ENCODE measurements at regions not wholly inside any gene's neighbourhood (a gene's known extent, or its start where the extent isn't known, plus 50 kb on each side); places are given as distances from the start of the nearest gene placed in this dataset.
A peak's percentile ranks its signal among the peaks of the same experiment; 100 is the strongest.

DNA sequence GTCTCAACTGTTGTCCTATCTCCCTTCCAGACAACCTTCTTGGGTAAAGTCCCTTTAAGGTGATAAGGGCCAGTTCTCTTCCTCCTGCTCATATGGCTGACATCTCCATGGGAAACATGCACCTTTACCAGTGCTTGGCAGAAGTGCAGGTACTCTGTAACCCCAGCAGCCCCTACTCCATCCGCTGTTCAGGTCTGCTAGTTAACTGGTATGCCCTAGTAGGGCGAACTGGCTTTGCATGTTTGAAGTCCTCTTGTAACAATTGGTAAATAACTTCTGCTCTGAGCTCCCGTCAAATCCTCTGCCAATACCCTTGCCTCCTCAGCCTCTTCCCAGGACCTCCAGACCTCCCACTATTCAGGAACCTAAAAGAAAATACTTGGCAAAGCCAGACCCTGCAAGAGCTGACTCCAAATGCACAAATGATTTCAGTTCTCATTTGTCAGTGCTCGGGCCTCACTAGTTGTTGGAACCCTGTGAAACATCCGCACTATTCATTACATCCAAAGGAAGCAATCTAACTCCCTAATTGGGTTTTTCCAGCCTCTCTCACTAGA is 703.7 kb downstream of the MAFB start:
- H3K79me2 ChIP-seq (replicated peaks; ENCODE audit: insufficient read depth): no peaks in the 10 kb centered on the region
- DNase-seq (ENCODE audit: low spot score) (no peak), ATAC-seq (no peak; the same call in 2 of the 3 replicates)
- peak overlapping the region; percentile 7; the same call in 1 of the 2 replicates for H3K27ac Mint-ChIP-seq
- H3K36me3 Mint-ChIP-seq (ENCODE audit: low read depth): no peaks in the 10 kb centered on the region
- TF ChIP-seq JUNB (IDR thresholded peaks at IDR 0.05; ENCODE audit: unreplicated experiment) (no peak), STAT1 (IDR thresholded peaks at IDR 0.05; ENCODE audit: unreplicated experiment) (no peak), POLR2AphosphoS5 (IDR thresholded peaks at IDR 0.05; ENCODE audit: low read depth) (no peak), CREB1 (CRISPR knock-in tag; IDR thresholded peaks at IDR 0.05; ENCODE audit: low read depth) (no peak), ZNF114 (CRISPR knock-in tag; IDR thresholded peaks at IDR 0.05) (no peak)
- TF ChIP-seq, protein P1, sequence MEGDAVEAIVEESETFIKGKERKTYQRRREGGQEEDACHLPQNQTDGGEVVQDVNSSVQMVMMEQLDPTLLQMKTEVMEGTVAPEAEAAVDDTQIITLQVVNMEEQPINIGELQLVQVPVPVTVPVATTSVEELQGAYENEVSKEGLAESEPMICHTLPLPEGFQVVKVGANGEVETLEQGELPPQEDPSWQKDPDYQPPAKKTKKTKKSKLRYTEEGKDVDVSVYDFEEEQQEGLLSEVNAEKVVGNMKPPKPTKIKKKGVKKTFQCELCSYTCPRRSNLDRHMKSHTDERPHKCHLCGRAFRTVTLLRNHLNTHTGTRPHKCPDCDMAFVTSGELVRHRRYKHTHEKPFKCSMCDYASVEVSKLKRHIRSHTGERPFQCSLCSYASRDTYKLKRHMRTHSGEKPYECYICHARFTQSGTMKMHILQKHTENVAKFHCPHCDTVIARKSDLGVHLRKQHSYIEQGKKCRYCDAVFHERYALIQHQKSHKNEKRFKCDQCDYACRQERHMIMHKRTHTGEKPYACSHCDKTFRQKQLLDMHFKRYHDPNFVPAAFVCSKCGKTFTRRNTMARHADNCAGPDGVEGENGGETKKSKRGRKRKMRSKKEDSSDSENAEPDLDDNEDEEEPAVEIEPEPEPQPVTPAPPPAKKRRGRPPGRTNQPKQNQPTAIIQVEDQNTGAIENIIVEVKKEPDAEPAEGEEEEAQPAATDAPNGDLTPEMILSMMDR (conservative IDR thresholded peaks at IDR 0.05; ENCODE audit: low read depth in 2 of 2): no peak
- TF ChIP-seq, protein P2, sequence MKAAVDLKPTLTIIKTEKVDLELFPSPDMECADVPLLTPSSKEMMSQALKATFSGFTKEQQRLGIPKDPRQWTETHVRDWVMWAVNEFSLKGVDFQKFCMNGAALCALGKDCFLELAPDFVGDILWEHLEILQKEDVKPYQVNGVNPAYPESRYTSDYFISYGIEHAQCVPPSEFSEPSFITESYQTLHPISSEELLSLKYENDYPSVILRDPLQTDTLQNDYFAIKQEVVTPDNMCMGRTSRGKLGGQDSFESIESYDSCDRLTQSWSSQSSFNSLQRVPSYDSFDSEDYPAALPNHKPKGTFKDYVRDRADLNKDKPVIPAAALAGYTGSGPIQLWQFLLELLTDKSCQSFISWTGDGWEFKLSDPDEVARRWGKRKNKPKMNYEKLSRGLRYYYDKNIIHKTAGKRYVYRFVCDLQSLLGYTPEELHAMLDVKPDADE (IDR thresholded peaks at IDR 0.05): no peak
- TF ChIP-seq, protein P3, sequence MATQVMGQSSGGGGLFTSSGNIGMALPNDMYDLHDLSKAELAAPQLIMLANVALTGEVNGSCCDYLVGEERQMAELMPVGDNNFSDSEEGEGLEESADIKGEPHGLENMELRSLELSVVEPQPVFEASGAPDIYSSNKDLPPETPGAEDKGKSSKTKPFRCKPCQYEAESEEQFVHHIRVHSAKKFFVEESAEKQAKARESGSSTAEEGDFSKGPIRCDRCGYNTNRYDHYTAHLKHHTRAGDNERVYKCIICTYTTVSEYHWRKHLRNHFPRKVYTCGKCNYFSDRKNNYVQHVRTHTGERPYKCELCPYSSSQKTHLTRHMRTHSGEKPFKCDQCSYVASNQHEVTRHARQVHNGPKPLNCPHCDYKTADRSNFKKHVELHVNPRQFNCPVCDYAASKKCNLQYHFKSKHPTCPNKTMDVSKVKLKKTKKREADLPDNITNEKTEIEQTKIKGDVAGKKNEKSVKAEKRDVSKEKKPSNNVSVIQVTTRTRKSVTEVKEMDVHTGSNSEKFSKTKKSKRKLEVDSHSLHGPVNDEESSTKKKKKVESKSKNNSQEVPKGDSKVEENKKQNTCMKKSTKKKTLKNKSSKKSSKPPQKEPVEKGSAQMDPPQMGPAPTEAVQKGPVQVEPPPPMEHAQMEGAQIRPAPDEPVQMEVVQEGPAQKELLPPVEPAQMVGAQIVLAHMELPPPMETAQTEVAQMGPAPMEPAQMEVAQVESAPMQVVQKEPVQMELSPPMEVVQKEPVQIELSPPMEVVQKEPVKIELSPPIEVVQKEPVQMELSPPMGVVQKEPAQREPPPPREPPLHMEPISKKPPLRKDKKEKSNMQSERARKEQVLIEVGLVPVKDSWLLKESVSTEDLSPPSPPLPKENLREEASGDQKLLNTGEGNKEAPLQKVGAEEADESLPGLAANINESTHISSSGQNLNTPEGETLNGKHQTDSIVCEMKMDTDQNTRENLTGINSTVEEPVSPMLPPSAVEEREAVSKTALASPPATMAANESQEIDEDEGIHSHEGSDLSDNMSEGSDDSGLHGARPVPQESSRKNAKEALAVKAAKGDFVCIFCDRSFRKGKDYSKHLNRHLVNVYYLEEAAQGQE (IDR thresholded peaks at IDR 0.05; ENCODE audit: unreplicated experiment): no peak
- H3K4me2 ChIP-seq: no peak overlapping the region
- H3K4me3 ChIP-seq: no peak overlapping the region
- H3K4me1 Mint-ChIP-seq: peaks cover 16% of the 10 kb centered on the region
- peaks cover 1% of the 10 kb centered on the region for H3K27me3 Mint-ChIP-seq (ENCODE audit: insufficient read depth, low read depth, poor library complexity)
- no peaks in the 10 kb centered on the region for H3K9me2 ChIP-seq (ENCODE audit: insufficient read depth)
- H3K9me3 Mint-ChIP-seq: no peaks in the 10 kb centered on the region
- H2AFZ ChIP-seq: no peak overlapping the region
- H3K4me3 Mint-ChIP-seq: no peak overlapping the region
- no peak overlapping the region for H3K27ac ChIP-seq (ENCODE audit: low read depth)
- H3K36me3 ChIP-seq (ENCODE audit: insufficient read depth): no peaks in the 10 kb centered on the region
- H4K20me1 ChIP-seq (replicated peaks; ENCODE audit: insufficient read depth): no peaks in the 10 kb centered on the region
- peaks cover 10% of the 10 kb centered on the region; the same call in 1 of the 2 replicates for H3K4me1 ChIP-seq (ENCODE audit: insufficient read depth)
- H3K27me3 ChIP-seq (ENCODE audit: insufficient read depth): no peaks in the 10 kb centered on the region
- no peaks in the 10 kb centered on the region for H3F3A ChIP-seq (replicated peaks; ENCODE audit: low read depth)

DNA sequence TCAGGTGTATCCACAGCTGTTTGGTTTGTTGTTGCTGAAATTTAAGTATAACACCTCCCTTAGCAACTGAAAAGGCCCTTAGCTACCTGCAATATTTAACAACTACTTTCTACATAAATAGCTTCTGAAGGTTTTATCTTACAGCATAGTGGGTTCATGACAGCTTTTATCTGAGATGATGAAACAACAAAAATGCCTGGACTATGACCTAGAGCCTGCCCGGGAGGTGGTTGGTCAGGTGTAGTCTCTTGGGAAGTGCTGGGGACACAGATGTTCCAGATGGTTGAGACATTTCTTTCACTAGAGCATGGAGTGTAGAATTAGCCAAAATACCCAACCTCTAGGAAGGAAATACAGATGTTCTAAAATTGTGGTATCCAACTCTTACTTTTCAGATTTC is 705.4 kb downstream of the MAFB start:
- Histone ChIP-seq H3K27ac (ENCODE audit: low read depth) (no peak overlapping the region), H2AFZ (no peak overlapping the region), H3K36me3 (ENCODE audit: insufficient read depth) (no peaks in the 10 kb centered on the region), H3K4me2 (no peak overlapping the region), H3K27me3 (ENCODE audit: insufficient read depth) (no peaks in the 10 kb centered on the region), H4K20me1 (replicated peaks; ENCODE audit: insufficient read depth) (no peaks in the 10 kb centered on the region), H3F3A (replicated peaks; ENCODE audit: low read depth) (no peaks in the 10 kb centered on the region), H3K9me2 (ENCODE audit: insufficient read depth) (no peaks in the 10 kb centered on the region), H3K4me3 (no peak overlapping the region), H3K79me2 (replicated peaks; ENCODE audit: insufficient read depth) (no peaks in the 10 kb centered on the region), H3K4me1 (ENCODE audit: insufficient read depth) (peaks cover 10% of the 10 kb centered on the region; the same call in 1 of the 2 replicates)
- Mint-ChIP-seq H3K36me3 (ENCODE audit: low read depth) (no peaks in the 10 kb centered on the region), H3K27me3 (ENCODE audit: insufficient read depth, low read depth, poor library complexity) (peaks cover 1% of the 10 kb centered on the region), H3K4me3 (no peak overlapping the region), H3K27ac (no peak overlapping the region), H3K4me1 (peaks cover 16% of the 10 kb centered on the region), H3K9me3 (no peaks in the 10 kb centered on the region)
- no peak for TF ChIP-seq POLR2AphosphoS5 (IDR thresholded peaks at IDR 0.05; ENCODE audit: low read depth)
- no peak for TF ChIP-seq NANOG (IDR thresholded peaks at IDR 0.05; ENCODE audit: borderline replicate concordance)
- no peak for TF ChIP-seq ZNF331 (CRISPR knock-in tag; IDR thresholded peaks at IDR 0.05; ENCODE audit: low read depth)
- TF ChIP-seq, protein P1 (conservative IDR thresholded peaks at IDR 0.05; ENCODE audit: low read depth in 2 of 2): no peak
- no peak for TF ChIP-seq STAT1 (IDR thresholded peaks at IDR 0.05; ENCODE audit: unreplicated experiment)
- TF ChIP-seq CREB1 (CRISPR knock-in tag; IDR thresholded peaks at IDR 0.05; ENCODE audit: low read depth): no peak
- TF ChIP-seq ZNF114 (CRISPR knock-in tag; IDR thresholded peaks at IDR 0.05): no peak
- no peak for TF ChIP-seq JUNB (IDR thresholded peaks at IDR 0.05; ENCODE audit: unreplicated experiment)
- DNase-seq (ENCODE audit: low spot score) (no peak), ATAC-seq (no peak)
